ENCODE measurements at regions not wholly inside any gene's neighbourhood (a gene's known extent, or its start where the extent isn't known, plus 50 kb on each side); places are given as distances from the start of the nearest gene placed in this dataset.

DNA sequence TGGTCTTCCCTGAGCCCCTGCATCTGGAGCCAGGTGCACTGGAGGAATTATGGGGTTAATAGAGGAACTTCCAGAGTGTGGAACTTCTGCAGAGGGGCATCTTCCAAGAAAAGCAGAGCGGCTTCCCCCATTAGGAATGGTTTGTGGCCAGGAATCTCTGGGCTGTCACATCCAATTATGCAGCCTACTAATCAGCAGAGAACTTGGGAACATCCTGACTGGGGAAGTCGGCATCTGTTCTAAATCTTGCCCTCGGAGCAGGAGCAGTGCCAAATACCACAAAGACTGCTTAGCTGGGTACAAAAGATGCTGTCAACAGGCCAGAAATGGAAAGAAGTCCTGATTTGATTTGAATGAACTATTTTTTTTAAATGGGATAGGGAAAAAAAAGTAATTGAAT is 435.1 kb downstream of the ZNF536 start:
- no peak for DNase-seq (ENCODE audit: low read depth, low spot score)
- in situ Hi-C loops (cut with HindIII; ENCODE audit: low pct_unique_long_range_greater_than_20kb, low sequenced_read_pairs): no loop called here
- no peak for TF ChIP-seq TCF7L2 (IDR thresholded peaks at IDR 0.05; ENCODE audit: low read depth, low read length)
- TF ChIP-seq, protein P1, sequence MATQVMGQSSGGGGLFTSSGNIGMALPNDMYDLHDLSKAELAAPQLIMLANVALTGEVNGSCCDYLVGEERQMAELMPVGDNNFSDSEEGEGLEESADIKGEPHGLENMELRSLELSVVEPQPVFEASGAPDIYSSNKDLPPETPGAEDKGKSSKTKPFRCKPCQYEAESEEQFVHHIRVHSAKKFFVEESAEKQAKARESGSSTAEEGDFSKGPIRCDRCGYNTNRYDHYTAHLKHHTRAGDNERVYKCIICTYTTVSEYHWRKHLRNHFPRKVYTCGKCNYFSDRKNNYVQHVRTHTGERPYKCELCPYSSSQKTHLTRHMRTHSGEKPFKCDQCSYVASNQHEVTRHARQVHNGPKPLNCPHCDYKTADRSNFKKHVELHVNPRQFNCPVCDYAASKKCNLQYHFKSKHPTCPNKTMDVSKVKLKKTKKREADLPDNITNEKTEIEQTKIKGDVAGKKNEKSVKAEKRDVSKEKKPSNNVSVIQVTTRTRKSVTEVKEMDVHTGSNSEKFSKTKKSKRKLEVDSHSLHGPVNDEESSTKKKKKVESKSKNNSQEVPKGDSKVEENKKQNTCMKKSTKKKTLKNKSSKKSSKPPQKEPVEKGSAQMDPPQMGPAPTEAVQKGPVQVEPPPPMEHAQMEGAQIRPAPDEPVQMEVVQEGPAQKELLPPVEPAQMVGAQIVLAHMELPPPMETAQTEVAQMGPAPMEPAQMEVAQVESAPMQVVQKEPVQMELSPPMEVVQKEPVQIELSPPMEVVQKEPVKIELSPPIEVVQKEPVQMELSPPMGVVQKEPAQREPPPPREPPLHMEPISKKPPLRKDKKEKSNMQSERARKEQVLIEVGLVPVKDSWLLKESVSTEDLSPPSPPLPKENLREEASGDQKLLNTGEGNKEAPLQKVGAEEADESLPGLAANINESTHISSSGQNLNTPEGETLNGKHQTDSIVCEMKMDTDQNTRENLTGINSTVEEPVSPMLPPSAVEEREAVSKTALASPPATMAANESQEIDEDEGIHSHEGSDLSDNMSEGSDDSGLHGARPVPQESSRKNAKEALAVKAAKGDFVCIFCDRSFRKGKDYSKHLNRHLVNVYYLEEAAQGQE (IDR thresholded peaks at IDR 0.05; ENCODE audit: insufficient read depth in 1 of 2, low read depth in 2 of 2, low read length in 1 of 2): no peak
- TF ChIP-seq, protein P2, sequence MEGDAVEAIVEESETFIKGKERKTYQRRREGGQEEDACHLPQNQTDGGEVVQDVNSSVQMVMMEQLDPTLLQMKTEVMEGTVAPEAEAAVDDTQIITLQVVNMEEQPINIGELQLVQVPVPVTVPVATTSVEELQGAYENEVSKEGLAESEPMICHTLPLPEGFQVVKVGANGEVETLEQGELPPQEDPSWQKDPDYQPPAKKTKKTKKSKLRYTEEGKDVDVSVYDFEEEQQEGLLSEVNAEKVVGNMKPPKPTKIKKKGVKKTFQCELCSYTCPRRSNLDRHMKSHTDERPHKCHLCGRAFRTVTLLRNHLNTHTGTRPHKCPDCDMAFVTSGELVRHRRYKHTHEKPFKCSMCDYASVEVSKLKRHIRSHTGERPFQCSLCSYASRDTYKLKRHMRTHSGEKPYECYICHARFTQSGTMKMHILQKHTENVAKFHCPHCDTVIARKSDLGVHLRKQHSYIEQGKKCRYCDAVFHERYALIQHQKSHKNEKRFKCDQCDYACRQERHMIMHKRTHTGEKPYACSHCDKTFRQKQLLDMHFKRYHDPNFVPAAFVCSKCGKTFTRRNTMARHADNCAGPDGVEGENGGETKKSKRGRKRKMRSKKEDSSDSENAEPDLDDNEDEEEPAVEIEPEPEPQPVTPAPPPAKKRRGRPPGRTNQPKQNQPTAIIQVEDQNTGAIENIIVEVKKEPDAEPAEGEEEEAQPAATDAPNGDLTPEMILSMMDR (IDR thresholded peaks at IDR 0.05): no peak
- CTCF ChIA-PET: no interaction called here
- no TSS peak for BruUV-seq (replicated peaks)
- intact Hi-C loops (cut with micrococcal nuclease; ENCODE audit: unreplicated experiment): no loop called here
- ATAC-seq: no peak
- Histone ChIP-seq H3K27ac (ENCODE audit: low read length) (no peak overlapping the region), H3K36me3 (ENCODE audit: control insufficient read depth, insufficient read depth, low read length) (no peaks in the 10 kb centered on the region), H3K9me3 (ENCODE audit: control insufficient read depth, insufficient read depth, low read depth, low read length) (no peaks in the 10 kb centered on the region), H3K4me3 (ENCODE audit: low read depth in 2 of 2, low read length in 2 of 2) (no peak overlapping the region), H3K4me1 (ENCODE audit: control insufficient read depth, insufficient read depth, low read length) (no peaks in the 10 kb centered on the region), H3K27me3 (ENCODE audit: control insufficient read depth, insufficient read depth, low read length) (no peaks in the 10 kb centered on the region)
- POLR2A ChIA-PET: no interaction called here

DNA sequence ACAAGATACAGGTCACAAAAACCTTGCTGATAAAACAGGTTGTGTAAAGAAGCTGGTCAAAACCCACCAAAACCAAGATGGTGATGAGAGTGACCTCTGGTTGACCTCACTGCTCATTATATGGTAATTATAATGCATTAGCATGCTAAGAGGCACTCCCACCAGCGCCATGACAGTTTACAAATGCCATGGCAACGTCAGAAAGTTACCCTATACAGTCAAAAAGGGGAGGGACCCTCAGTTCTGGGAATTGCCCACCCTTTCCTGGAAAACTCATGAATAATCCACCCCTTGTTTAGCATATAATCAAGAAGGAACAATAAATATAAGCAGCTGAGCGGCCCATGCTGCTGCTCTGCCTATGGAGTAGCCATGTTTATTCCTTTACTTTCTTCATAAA is 434.1 kb downstream of the ZNF536 start:
- no TSS peak for BruUV-seq (replicated peaks)
- H3K4me3 ChIP-seq (ENCODE audit: low read depth in 2 of 2, low read length in 2 of 2): no peak overlapping the region
- H3K9me3 ChIP-seq (ENCODE audit: control insufficient read depth, insufficient read depth, low read depth, low read length): no peaks in the 10 kb centered on the region
- POLR2A ChIA-PET: no interaction called here
- H3K4me1 ChIP-seq (ENCODE audit: control insufficient read depth, insufficient read depth, low read length): no peaks in the 10 kb centered on the region
- TF ChIP-seq SIN3A (IDR thresholded peaks at IDR 0.05; ENCODE audit: borderline replicate concordance, insufficient read depth, low read depth, low read length) (no peak), POLR2AphosphoS5 (IDR thresholded peaks at IDR 0.05; ENCODE audit: low read depth, low read length) (no peak), TCF7L2 (IDR thresholded peaks at IDR 0.05; ENCODE audit: low read depth, low read length) (no peak)
- TF ChIP-seq, protein P2 (IDR thresholded peaks at IDR 0.05): no peak
- TF ChIP-seq, protein P1 (IDR thresholded peaks at IDR 0.05; ENCODE audit: insufficient read depth in 1 of 2, low read depth in 2 of 2, low read length in 1 of 2): no peak
- intact Hi-C loops (cut with micrococcal nuclease; ENCODE audit: unreplicated experiment): no loop called here
- DNase-seq (ENCODE audit: low read depth, low spot score): no peak
- H3K27me3 ChIP-seq (ENCODE audit: control insufficient read depth, insufficient read depth, low read length): no peaks in the 10 kb centered on the region
- no peak overlapping the region for H3K27ac ChIP-seq (ENCODE audit: low read length)
- CTCF ChIA-PET: no interaction called here
- in situ Hi-C loops (cut with HindIII; ENCODE audit: low pct_unique_long_range_greater_than_20kb, low sequenced_read_pairs): no loop called here
- no peaks in the 10 kb centered on the region for H3K36me3 ChIP-seq (ENCODE audit: control insufficient read depth, insufficient read depth, low read length)
- no peak for ATAC-seq

Measured in Panc1 (cell line).